Activated T-cell treated with anti-CD3 and anti-CD28 coated beads, Interleukin-2, amount 50 U/mL, for 24 hours (primary cell): ENCODE measurements at regions not wholly inside any gene's neighbourhood (a gene's known extent, or its start where the extent isn't known, plus 50 kb on each side); places are given as distances from the start of the nearest gene placed in this dataset.

ENCODE experiments used
- DNase-seq: peaks from one replicate; pipeline ENCODE4 v3.0.0-alpha.2; 2020
- H3K27ac Mint-ChIP-seq: 2 replicates; pipeline ENCODE4 v1.8.0; 2020; ENCODE audit warnings: mild to moderate bottlenecking, mixed read lengths
- H3K27me3 Mint-ChIP-seq: 2 replicates; pipeline ENCODE4 v1.8.0; 2020; ENCODE audit warnings: mixed read lengths
- H3K36me3 Mint-ChIP-seq: 2 replicates; pipeline ENCODE4 v1.8.0; 2020; ENCODE audit warnings: low read depth, mixed read lengths
- H3K4me1 Mint-ChIP-seq: 2 replicates; pipeline ENCODE4 v1.8.0; 2020; ENCODE audit warnings: low read depth, mixed read lengths
- H3K4me3 Mint-ChIP-seq: 2 replicates; pipeline ENCODE4 v1.8.0; 2020; ENCODE audit warnings: mild to moderate bottlenecking, moderate library complexity, mixed read lengths
- H3K9me3 Mint-ChIP-seq: 2 replicates; pipeline ENCODE4 v1.8.0; 2020; ENCODE audit warnings: mixed read lengths

GRCh38 chr3:64390893-64391292, 165.6 kb upstream of the PRICKLE2 start:
- H3K27me3 Mint-ChIP-seq = peaks cover 2% of the 10 kb centered on the region
- DNase-seq = no peak
- H3K4me3 Mint-ChIP-seq = no peak overlapping the region
- no peaks in the 10 kb centered on the region for H3K4me1 Mint-ChIP-seq
- H3K9me3 Mint-ChIP-seq = no peaks in the 10 kb centered on the region
- H3K27ac Mint-ChIP-seq = no peak overlapping the region
- H3K36me3 Mint-ChIP-seq = no peaks in the 10 kb centered on the region

- peaks cover 2% of the 10 kb centered on the region for H3K27me3 Mint-ChIP-seq
- H3K27ac Mint-ChIP-seq = no peak overlapping the region
- no peak overlapping the region for H3K4me3 Mint-ChIP-seq
- H3K36me3 Mint-ChIP-seq = no peaks in the 10 kb centered on the region
- no peak for DNase-seq
- no peaks in the 10 kb centered on the region for H3K9me3 Mint-ChIP-seq
- no peaks in the 10 kb centered on the region for H3K4me1 Mint-ChIP-seq
Measured at GRCh38 chr3:64388886-64389285, 163.6 kb upstream of the PRICKLE2 start.

- no peaks in the 10 kb centered on the region for H3K36me3 Mint-ChIP-seq
- H3K9me3 Mint-ChIP-seq = no peaks in the 10 kb centered on the region
- no peak for DNase-seq
- no peak overlapping the region for H3K4me3 Mint-ChIP-seq
- no peak overlapping the region for H3K27ac Mint-ChIP-seq
- H3K27me3 Mint-ChIP-seq = peaks cover 2% of the 10 kb centered on the region
- no peaks in the 10 kb centered on the region for H3K4me1 Mint-ChIP-seq
Measured at GRCh38 chr3:64387688-64388087, 162.4 kb upstream of the PRICKLE2 start.

DNA sequence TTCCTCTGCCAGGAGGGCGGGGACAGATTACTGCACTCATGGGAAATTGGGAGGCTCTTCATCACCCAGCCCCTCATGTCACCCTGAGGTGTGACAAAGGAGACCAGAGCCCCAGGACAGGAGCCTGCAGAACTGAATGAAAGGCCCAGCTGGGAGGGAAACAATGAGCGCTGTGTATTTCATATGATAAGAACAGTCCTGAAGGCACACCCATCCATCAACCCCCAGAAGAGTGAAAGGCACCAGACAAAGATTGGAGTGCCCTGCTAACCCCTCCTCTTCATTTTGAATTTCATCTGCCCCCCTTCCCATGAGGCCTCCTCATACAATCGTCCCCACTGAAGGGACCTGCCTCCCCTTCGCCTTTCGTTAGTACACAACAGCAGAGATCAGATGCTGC, 160.0 kb upstream of the PRICKLE2 start:
- Mint-ChIP-seq H3K27me3 (peaks cover 4% of the 10 kb centered on the region), H3K36me3 (no peaks in the 10 kb centered on the region), H3K9me3 (no peaks in the 10 kb centered on the region), H3K4me3 (no peak overlapping the region), H3K4me1 (no peaks in the 10 kb centered on the region), H3K27ac (no peak overlapping the region)
- no peak for DNase-seq

DNA sequence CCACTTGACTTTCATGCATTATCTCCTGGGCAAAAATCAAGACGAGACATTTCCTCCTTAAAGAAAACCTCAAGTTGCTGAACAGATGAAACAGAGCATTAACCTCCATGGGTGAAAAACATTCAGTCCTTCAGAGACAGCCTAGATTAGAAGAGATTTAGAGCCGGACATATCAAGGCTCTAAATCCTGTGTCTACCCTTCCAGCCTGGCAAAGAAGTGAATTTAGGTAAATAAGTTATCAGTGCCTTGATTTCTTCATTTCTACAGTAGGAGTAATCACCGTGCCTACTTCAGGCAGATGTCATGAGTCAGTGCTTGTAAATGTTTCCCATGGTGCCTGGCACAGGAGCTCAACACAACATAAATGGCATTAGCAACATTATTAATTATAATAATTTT, 159.3 kb upstream of the PRICKLE2 start:
- Mint-ChIP-seq H3K9me3 (no peaks in the 10 kb centered on the region), H3K4me3 (no peak overlapping the region), H3K27me3 (peaks cover 4% of the 10 kb centered on the region)

DNA sequence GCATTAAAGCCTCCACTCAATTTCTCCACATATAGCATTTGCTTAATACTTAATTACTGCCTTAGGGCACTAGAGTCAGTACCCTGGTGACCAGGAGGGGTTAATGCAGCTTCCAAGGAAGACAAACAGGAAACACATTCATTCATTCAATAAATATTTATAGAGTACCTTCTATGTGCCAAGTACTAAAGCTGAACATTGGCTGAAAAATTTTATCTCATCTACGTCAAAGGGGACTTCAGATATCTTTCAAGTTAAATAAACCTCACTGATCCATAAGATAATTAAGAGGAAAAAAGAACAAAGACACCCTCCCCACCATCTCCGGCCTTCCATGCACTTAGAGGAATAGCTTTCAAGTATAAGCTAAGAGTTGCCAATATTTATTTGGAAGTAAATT, 156.9 kb upstream of the PRICKLE2 start:
- no peaks in the 10 kb centered on the region for H3K9me3 Mint-ChIP-seq
- H3K27me3 Mint-ChIP-seq = peaks cover 4% of the 10 kb centered on the region
- no peak overlapping the region for H3K4me3 Mint-ChIP-seq
- H3K4me1 Mint-ChIP-seq = no peaks in the 10 kb centered on the region
- no peak overlapping the region for H3K27ac Mint-ChIP-seq
- DNase-seq = no peak
- H3K36me3 Mint-ChIP-seq = no peaks in the 10 kb centered on the region

More for the DNA sequence above, 159.3 kb upstream of the PRICKLE2 start:
- no peaks in the 10 kb centered on the region for H3K36me3 Mint-ChIP-seq
- no peaks in the 10 kb centered on the region for H3K4me1 Mint-ChIP-seq
- H3K27ac Mint-ChIP-seq = no peak overlapping the region
- no peak for DNase-seq

DNA sequence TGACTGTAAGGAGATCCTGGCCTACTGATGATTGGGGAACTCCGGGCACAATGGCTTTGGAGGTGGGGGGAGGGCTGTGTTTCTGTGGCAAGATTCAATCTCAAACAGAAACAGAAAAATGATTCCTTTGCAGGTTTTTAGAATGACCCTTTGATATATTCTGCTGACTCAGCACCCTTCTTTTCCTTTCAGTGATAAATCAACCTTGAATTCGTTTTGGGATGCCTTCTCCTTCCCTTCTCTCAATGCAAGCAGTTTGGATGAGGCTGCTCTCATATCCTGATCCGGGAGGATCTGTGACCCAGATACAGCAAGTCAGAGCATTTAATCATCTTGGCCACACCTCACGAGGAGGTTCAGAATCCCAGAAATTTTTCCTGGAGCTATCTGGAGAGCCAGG, 156.1 kb upstream of the PRICKLE2 start:
- Mint-ChIP-seq H3K9me3 (no peaks in the 10 kb centered on the region), H3K36me3 (no peaks in the 10 kb centered on the region), H3K4me1 (no peaks in the 10 kb centered on the region), H3K4me3 (no peak overlapping the region), H3K27ac (no peak overlapping the region), H3K27me3 (peaks cover 4% of the 10 kb centered on the region)
- DNase-seq = no peak

DNA sequence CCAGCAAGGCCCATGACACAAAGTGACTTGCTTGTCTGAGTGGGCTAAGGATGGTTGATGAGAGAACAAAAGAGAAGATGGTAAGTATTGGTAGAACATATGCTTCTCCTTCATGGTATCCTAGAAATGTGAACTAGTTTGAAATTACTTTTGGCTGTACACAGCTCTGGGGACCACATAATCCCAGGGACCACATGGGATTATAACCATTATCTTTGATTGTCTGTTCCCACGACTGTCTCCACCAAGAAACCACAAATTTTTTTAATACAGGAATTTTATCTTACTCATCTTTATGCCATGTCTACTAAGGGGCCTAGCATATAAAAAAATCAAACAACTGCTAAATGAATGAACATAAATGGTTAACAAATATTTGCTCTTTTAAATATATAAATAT, 155.3 kb upstream of the PRICKLE2 start:
- Mint-ChIP-seq H3K4me3 (no peak overlapping the region), H3K27me3 (peaks cover 2% of the 10 kb centered on the region), H3K9me3 (peaks cover 6% of the 10 kb centered on the region), H3K4me1 (no peaks in the 10 kb centered on the region), H3K27ac (no peak overlapping the region), H3K36me3 (no peaks in the 10 kb centered on the region)
- no peak for DNase-seq

DNA sequence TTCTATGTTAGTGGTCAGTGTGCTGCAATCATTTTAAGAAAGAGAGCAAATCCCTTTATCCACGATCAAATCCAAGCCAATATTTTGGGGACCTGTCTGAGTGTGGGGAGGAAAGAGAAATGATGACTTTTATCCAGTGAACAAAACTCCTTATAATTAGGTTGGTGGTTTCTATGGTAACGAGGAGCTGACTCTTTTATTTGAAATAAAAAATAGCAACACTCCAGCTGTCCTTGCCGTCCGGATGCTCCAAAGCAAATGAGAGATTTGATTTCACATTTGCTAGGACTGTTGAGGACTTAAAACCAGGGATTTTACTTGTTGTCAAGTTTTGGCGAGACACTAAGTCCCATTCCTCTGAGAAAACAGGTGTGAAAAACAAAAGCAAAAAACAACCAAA, 154.0 kb upstream of the PRICKLE2 start:
- Mint-ChIP-seq H3K27ac (no peak overlapping the region), H3K9me3 (peaks cover 9% of the 10 kb centered on the region), H3K4me1 (no peaks in the 10 kb centered on the region), H3K36me3 (no peaks in the 10 kb centered on the region), H3K4me3 (no peak overlapping the region), H3K27me3 (peaks cover 2% of the 10 kb centered on the region)
- no peak for DNase-seq

GRCh38 chr3:64377942-64378341, 152.7 kb upstream of the PRICKLE2 start:
- Mint-ChIP-seq H3K27me3 (peaks cover 2% of the 10 kb centered on the region), H3K36me3 (no peaks in the 10 kb centered on the region), H3K9me3 (peaks cover 9% of the 10 kb centered on the region), H3K27ac (no peak overlapping the region), H3K4me1 (no peaks in the 10 kb centered on the region), H3K4me3 (no peak overlapping the region)
- no peak for DNase-seq

DNA sequence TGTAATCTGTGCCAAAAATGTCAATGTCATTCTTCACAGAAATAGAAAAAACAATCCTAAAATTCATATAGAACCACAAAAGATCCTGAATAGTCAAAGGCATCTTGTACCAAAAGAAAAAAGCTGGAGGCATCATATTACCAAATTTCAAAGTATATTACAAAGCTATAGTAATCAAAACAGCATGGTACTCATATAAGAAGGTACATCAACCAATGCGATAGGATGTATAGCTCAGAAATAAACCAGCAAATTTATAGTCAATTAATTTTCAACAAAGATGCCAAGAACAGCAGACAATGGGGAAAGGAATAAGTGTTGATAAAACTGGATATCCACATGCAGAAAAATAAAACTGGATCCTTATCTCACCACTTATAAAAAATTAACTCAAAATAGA, 150.5 kb upstream of the PRICKLE2 start:
- no peaks in the 10 kb centered on the region for H3K27me3 Mint-ChIP-seq
- no peaks in the 10 kb centered on the region for H3K36me3 Mint-ChIP-seq
- peaks cover 9% of the 10 kb centered on the region for H3K9me3 Mint-ChIP-seq
- no peak for DNase-seq
- no peaks in the 10 kb centered on the region for H3K4me1 Mint-ChIP-seq
- H3K4me3 Mint-ChIP-seq = no peak overlapping the region
- no peak overlapping the region for H3K27ac Mint-ChIP-seq

- peaks cover 6% of the 10 kb centered on the region for H3K27me3 Mint-ChIP-seq
- H3K36me3 Mint-ChIP-seq = no peaks in the 10 kb centered on the region
- H3K4me1 Mint-ChIP-seq = no peaks in the 10 kb centered on the region
- no peak overlapping the region for H3K27ac Mint-ChIP-seq
- H3K4me3 Mint-ChIP-seq = no peak overlapping the region
- H3K9me3 Mint-ChIP-seq = no peaks in the 10 kb centered on the region
- DNase-seq = no peak
Measured at GRCh38 chr3:64369390-64369789, 144.1 kb upstream of the PRICKLE2 start.

GRCh38 chr3:64368257-64369020, 143.2 kb upstream of the PRICKLE2 start:
- no peak for DNase-seq
- Mint-ChIP-seq H3K4me1 (no peaks in the 10 kb centered on the region), H3K27me3 (peaks cover 6% of the 10 kb centered on the region), H3K9me3 (no peaks in the 10 kb centered on the region), H3K36me3 (no peaks in the 10 kb centered on the region), H3K4me3 (no peak overlapping the region), H3K27ac (no peak overlapping the region)

DNA sequence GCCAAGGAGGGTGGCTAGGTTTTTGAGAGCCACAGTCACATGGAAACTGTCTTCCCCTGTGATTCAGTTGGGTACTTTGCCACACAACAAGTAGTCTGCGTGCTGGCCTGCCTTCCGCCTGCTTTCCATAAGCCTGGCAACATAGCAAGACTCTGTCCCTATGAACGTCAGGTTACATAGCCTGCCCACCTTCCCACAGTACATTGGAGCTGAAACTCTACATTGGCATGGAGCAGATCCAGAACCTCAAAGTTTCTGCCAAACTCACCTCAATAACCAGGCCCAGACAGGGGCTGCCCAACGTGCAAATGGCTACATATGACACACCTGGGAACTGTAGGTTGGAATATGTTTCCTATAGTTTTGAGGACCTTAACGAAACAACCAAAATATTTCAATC, 140.6 kb upstream of the PRICKLE2 start:
- DNase-seq = no peak
- Mint-ChIP-seq H3K27ac (no peak overlapping the region), H3K9me3 (no peaks in the 10 kb centered on the region), H3K36me3 (no peaks in the 10 kb centered on the region), H3K27me3 (peaks cover 6% of the 10 kb centered on the region), H3K4me3 (no peak overlapping the region), H3K4me1 (no peaks in the 10 kb centered on the region)

DNA sequence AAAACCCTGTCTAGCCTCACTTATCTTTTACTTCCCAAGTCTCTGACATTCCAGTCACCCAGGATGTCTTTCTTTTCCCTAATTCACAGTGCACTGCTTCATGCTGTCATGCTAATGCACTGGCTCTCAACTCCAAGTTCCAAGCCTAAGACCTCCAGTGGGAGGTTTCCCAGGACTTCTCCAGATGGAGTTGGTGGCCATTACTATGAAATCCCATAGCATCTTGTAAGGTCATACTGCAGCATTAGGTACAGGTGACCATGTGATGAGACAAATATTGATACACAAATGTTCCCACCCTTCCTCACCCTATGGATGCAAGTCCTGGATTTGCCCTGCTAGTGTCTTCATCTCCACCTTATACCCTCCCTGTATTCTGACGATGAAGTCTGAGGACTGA, 138.6 kb upstream of the PRICKLE2 start:
- Mint-ChIP-seq H3K4me3 (no peak overlapping the region), H3K4me1 (no peaks in the 10 kb centered on the region)

More for the DNA sequence above, 138.6 kb upstream of the PRICKLE2 start:
- no peaks in the 10 kb centered on the region for H3K36me3 Mint-ChIP-seq
- H3K27ac Mint-ChIP-seq = no peak overlapping the region
- DNase-seq = no peak
- no peaks in the 10 kb centered on the region for H3K9me3 Mint-ChIP-seq
- peaks cover 6% of the 10 kb centered on the region for H3K27me3 Mint-ChIP-seq
